ENCODE measurements at regions not wholly inside any gene's neighbourhood (a gene's known extent, or its start where the extent isn't known, plus 50 kb on each side); places are given as distances from the start of the nearest gene placed in this dataset.

DNA sequence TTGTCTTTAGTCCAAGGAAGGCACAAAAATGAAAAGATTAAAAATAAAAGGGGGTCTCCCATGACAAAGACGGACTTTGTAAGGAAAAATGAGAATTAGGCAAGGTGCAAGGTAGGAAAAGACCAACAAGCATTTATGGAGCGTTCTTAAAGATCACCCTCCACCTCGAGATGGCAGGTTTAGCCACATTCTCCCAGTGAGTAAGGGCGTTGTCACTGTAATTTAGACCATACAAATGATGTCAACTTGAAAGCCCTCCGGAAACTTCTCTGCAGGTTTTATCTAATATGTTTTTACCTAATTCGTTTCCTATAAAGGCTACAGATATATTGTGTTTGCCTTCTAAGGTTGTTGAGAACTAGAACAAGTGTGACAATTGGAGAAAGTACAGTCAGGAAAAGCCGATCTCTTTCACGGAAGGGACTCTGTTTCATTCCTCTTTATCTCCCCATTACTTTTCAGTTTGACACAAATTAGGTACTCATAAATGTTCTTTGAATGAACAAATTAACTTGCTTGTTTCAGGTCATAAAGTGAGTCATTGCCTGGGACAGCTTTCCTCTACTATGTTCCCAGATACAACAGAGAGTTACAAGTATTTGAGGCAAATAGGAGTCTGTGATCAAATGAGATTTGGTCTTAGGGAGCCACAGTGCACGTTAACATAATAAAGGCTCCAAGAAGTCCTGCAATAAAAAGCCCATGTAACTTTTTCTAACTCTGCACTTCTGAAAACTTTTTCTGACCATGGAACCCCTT, 102.6 kb upstream of the HABP2 start:
- peaks cover 11% of the 10 kb centered on the region for H3K4me1 Mint-ChIP-seq
- H3K9me3 ChIP-seq (replicated peaks in 1 of 2; ENCODE audit: control insufficient read depth in 1 of 2, insufficient read depth in 1 of 2, low read length in 2 of 2) = no peaks in the 10 kb centered on the region
- H3K36me3 ChIP-seq (replicated peaks in 1 of 2; ENCODE audit: control insufficient read depth in 1 of 2, insufficient read depth in 2 of 2, low read length in 2 of 2) = no peaks in the 10 kb centered on the region
- H3K4me1 ChIP-seq (ENCODE audit: control insufficient read depth in 1 of 2, insufficient read depth in 2 of 2, low read length in 2 of 2) = peaks cover 0 to 4% of the 10 kb centered on the region in 2 donors
- no peak for DNase-seq
- peaks cover 0 to 2% of the 10 kb centered on the region in 2 donors for H3K27me3 ChIP-seq (ENCODE audit: control insufficient read depth in 2 of 2, insufficient read depth in 2 of 2, low read length in 2 of 2)
- H3K4me3 ChIP-seq (replicated peaks in 1 of 3; ENCODE audit: low read depth in 2 of 3, low read length in 3 of 3) = no peak overlapping the region
- intact Hi-C loops (cut with micrococcal nuclease) = no loop called here
- H2AFZ ChIP-seq (ENCODE audit: insufficient read depth, low read depth, low read length, poor library complexity, severe bottlenecking) = no peak overlapping the region
- peak overlapping the region in 1 of 2 donors; percentile 26 for H3K4me3 Mint-ChIP-seq
- H3K27me3 Mint-ChIP-seq (ENCODE audit: low read depth in 3 of 3) = peaks cover 1 to 26% (median 14%) of the 10 kb centered on the region in 3 donors
- H3K36me3 Mint-ChIP-seq = no peaks in the 10 kb centered on the region
- no peaks in the 10 kb centered on the region for H3K9me3 Mint-ChIP-seq
- H3K4me2 ChIP-seq (replicated peaks; ENCODE audit: extremely low read depth, low read length, poor library complexity, severe bottlenecking) = no peak overlapping the region
- no peak overlapping the region for H3K27ac Mint-ChIP-seq
- no peak overlapping the region for H3K27ac ChIP-seq (ENCODE audit: low read depth in 1 of 2, low read length in 2 of 2)
- H3K79me2 ChIP-seq (ENCODE audit: insufficient read depth, low read length) = no peaks in the 10 kb centered on the region
- H4K20me1 ChIP-seq (ENCODE audit: insufficient read depth, low read length) = no peaks in the 10 kb centered on the region
- H3K9ac ChIP-seq (ENCODE audit: insufficient read depth, low read length, poor library complexity, severe bottlenecking) = no peak overlapping the region
- TF ChIP-seq, protein P1, sequence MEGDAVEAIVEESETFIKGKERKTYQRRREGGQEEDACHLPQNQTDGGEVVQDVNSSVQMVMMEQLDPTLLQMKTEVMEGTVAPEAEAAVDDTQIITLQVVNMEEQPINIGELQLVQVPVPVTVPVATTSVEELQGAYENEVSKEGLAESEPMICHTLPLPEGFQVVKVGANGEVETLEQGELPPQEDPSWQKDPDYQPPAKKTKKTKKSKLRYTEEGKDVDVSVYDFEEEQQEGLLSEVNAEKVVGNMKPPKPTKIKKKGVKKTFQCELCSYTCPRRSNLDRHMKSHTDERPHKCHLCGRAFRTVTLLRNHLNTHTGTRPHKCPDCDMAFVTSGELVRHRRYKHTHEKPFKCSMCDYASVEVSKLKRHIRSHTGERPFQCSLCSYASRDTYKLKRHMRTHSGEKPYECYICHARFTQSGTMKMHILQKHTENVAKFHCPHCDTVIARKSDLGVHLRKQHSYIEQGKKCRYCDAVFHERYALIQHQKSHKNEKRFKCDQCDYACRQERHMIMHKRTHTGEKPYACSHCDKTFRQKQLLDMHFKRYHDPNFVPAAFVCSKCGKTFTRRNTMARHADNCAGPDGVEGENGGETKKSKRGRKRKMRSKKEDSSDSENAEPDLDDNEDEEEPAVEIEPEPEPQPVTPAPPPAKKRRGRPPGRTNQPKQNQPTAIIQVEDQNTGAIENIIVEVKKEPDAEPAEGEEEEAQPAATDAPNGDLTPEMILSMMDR (IDR thresholded peaks at IDR 0.05) = no peak
- WGBS (ENCODE audit: insufficient coverage) = no CpG with 5 or more reads among the region's 9 CpGs

DNA sequence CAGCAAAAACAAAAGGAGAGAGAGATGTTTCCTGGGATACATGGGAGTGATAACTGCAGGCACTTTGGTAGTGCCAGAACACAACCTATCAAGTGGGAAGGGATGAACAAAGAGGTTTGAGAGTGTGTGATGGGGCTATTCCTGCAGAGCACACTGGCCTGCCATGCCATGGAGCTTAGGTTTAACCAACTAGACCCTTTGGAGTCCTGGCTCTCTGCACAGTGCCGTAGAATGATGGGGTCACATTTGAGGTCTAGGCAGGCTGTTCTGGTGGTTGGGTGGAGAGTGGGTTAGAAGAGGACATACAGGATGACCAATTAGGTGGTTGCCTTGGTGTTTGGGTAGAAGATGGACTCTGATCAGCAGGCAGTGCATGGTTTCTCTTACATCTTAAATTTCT, 101.9 kb upstream of the HABP2 start:
- Mint-ChIP-seq H3K36me3 (no peaks in the 10 kb centered on the region), H3K9me3 (no peaks in the 10 kb centered on the region), H3K4me1 (peaks cover 7% of the 10 kb centered on the region), H3K27ac (peak overlapping the region in 1 of 7 donors; percentile 5), H3K4me3 (no peak overlapping the region), H3K27me3 (ENCODE audit: low read depth in 3 of 3) (peaks cover 1 to 26% (median 14%) of the 10 kb centered on the region in 3 donors)
- Histone ChIP-seq H3K4me2 (replicated peaks; ENCODE audit: extremely low read depth, low read length, poor library complexity, severe bottlenecking) (no peak overlapping the region), H3K27me3 (ENCODE audit: control insufficient read depth in 2 of 2, insufficient read depth in 2 of 2, low read length in 2 of 2) (peaks cover 0 to 2% of the 10 kb centered on the region in 2 donors), H3K4me3 (replicated peaks in 1 of 3; ENCODE audit: low read depth in 2 of 3, low read length in 3 of 3) (no peak overlapping the region), H3K27ac (ENCODE audit: low read depth in 1 of 2, low read length in 2 of 2) (no peak overlapping the region), H3K36me3 (replicated peaks in 1 of 2; ENCODE audit: control insufficient read depth in 1 of 2, insufficient read depth in 2 of 2, low read length in 2 of 2) (no peaks in the 10 kb centered on the region), H3K79me2 (ENCODE audit: insufficient read depth, low read length) (no peaks in the 10 kb centered on the region), H4K20me1 (ENCODE audit: insufficient read depth, low read length) (no peaks in the 10 kb centered on the region), H2AFZ (ENCODE audit: insufficient read depth, low read depth, low read length, poor library complexity, severe bottlenecking) (no peak overlapping the region), H3K9ac (ENCODE audit: insufficient read depth, low read length, poor library complexity, severe bottlenecking) (no peak overlapping the region), H3K4me1 (ENCODE audit: control insufficient read depth in 1 of 2, insufficient read depth in 2 of 2, low read length in 2 of 2) (peaks cover 0 to 4% of the 10 kb centered on the region in 2 donors), H3K9me3 (replicated peaks in 1 of 2; ENCODE audit: control insufficient read depth in 1 of 2, insufficient read depth in 1 of 2, low read length in 2 of 2) (no peaks in the 10 kb centered on the region)
- no peak for DNase-seq
- intact Hi-C loops (cut with micrococcal nuclease) = no loop called here
- 100% methylated on average over 1 of the region's 1 CpG for WGBS (ENCODE audit: insufficient coverage)
- TF ChIP-seq, protein P1 (IDR thresholded peaks at IDR 0.05) = no peak

Data from CD14-positive monocyte (primary cell).